ENCODE measurements at regions not wholly inside any gene's neighbourhood (a gene's known extent, or its start where the extent isn't known, plus 50 kb on each side); places are given as distances from the start of the nearest gene placed in this dataset.

DNA sequence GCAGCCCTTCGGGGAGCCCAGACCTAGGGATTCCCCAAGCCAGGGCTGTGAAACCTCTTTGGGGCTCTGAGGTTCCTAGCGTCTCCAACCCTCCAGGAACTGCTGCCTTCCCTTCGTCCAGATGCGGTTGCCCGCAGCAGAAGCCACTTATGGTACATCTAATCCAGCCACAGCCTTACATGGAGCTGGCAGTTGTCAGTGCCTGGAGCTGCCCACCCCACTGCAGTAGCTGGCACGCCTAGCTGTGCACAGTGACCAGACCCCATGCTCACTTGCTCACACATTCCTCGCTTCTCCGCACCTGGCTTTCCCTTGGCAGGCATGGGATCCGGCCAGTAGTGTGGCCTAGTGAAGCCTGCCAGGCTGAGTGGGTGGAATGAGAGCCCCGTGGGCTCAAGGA is 547.6 kb downstream of the TBC1D32 start:
- DNase-seq (ENCODE audit: low spot score) (no peak), ATAC-seq (no peak)
- peaks cover 4% of the 10 kb centered on the region for H3K27me3 Mint-ChIP-seq (ENCODE audit: insufficient read depth, low read depth, poor library complexity)
- H3K27ac ChIP-seq (ENCODE audit: low read depth): no peak overlapping the region
- no peaks in the 10 kb centered on the region for H3K36me3 Mint-ChIP-seq (ENCODE audit: low read depth)
- no peaks in the 10 kb centered on the region for H3K27me3 ChIP-seq (ENCODE audit: insufficient read depth)
- H3K4me1 ChIP-seq (ENCODE audit: insufficient read depth): no peaks in the 10 kb centered on the region
- no peak overlapping the region for H3K4me2 ChIP-seq
- H3K79me2 ChIP-seq (replicated peaks; ENCODE audit: insufficient read depth): no peaks in the 10 kb centered on the region
- H3K27ac Mint-ChIP-seq: no peak overlapping the region
- no peaks in the 10 kb centered on the region for H3K9me2 ChIP-seq (ENCODE audit: insufficient read depth)
- no peaks in the 10 kb centered on the region for H3K36me3 ChIP-seq (ENCODE audit: insufficient read depth)
- no peak overlapping the region for H3K4me3 ChIP-seq
- H2AFZ ChIP-seq: no peak overlapping the region
- no peaks in the 10 kb centered on the region for H3F3A ChIP-seq (replicated peaks; ENCODE audit: low read depth)
- no peak overlapping the region for H3K4me3 Mint-ChIP-seq
- TF ChIP-seq, protein P1, sequence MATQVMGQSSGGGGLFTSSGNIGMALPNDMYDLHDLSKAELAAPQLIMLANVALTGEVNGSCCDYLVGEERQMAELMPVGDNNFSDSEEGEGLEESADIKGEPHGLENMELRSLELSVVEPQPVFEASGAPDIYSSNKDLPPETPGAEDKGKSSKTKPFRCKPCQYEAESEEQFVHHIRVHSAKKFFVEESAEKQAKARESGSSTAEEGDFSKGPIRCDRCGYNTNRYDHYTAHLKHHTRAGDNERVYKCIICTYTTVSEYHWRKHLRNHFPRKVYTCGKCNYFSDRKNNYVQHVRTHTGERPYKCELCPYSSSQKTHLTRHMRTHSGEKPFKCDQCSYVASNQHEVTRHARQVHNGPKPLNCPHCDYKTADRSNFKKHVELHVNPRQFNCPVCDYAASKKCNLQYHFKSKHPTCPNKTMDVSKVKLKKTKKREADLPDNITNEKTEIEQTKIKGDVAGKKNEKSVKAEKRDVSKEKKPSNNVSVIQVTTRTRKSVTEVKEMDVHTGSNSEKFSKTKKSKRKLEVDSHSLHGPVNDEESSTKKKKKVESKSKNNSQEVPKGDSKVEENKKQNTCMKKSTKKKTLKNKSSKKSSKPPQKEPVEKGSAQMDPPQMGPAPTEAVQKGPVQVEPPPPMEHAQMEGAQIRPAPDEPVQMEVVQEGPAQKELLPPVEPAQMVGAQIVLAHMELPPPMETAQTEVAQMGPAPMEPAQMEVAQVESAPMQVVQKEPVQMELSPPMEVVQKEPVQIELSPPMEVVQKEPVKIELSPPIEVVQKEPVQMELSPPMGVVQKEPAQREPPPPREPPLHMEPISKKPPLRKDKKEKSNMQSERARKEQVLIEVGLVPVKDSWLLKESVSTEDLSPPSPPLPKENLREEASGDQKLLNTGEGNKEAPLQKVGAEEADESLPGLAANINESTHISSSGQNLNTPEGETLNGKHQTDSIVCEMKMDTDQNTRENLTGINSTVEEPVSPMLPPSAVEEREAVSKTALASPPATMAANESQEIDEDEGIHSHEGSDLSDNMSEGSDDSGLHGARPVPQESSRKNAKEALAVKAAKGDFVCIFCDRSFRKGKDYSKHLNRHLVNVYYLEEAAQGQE (IDR thresholded peaks at IDR 0.05; ENCODE audit: unreplicated experiment): no peak
- no peak for TF ChIP-seq EZH2phosphoT487 (IDR thresholded peaks at IDR 0.05; ENCODE audit: unreplicated experiment)
- peaks cover 3% of the 10 kb centered on the region; the same call in 2 of the 3 replicates for H3K9me3 Mint-ChIP-seq
- no peaks in the 10 kb centered on the region for H3K4me1 Mint-ChIP-seq
- no peaks in the 10 kb centered on the region for H4K20me1 ChIP-seq (replicated peaks; ENCODE audit: insufficient read depth)

DNA sequence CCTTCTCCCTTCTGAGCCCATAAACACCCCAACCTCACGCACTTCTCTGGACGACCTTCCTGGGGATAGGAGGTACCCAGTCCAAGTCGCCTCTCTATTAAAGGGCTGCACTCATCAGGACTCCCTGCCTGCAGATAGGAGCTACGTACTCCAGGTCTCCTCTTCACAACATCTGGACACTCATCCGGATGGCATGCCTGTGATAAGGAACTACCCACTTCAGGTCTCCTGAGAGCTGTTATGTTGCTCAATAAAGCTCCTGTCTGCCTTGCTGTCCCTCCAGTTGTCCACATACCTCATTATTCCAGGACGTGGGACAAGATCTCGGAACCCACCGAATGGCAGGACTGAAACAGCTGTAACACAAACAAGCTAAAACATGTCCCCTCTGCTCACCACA is 548.0 kb downstream of the TBC1D32 start:
- DNase-seq (ENCODE audit: low spot score): no peak
- Histone ChIP-seq H3K4me3 (no peak overlapping the region), H3K4me2 (no peak overlapping the region), H3K27ac (ENCODE audit: low read depth) (no peak overlapping the region), H3K27me3 (ENCODE audit: insufficient read depth) (no peaks in the 10 kb centered on the region), H2AFZ (no peak overlapping the region), H4K20me1 (replicated peaks; ENCODE audit: insufficient read depth) (no peaks in the 10 kb centered on the region), H3K79me2 (replicated peaks; ENCODE audit: insufficient read depth) (no peaks in the 10 kb centered on the region), H3K4me1 (ENCODE audit: insufficient read depth) (no peaks in the 10 kb centered on the region), H3K9me2 (ENCODE audit: insufficient read depth) (no peaks in the 10 kb centered on the region), H3K36me3 (ENCODE audit: insufficient read depth) (no peaks in the 10 kb centered on the region), H3F3A (replicated peaks; ENCODE audit: low read depth) (no peaks in the 10 kb centered on the region)
- Mint-ChIP-seq H3K9me3 (peaks cover 3% of the 10 kb centered on the region; the same call in 2 of the 3 replicates), H3K4me1 (no peaks in the 10 kb centered on the region), H3K4me3 (no peak overlapping the region), H3K27ac (no peak overlapping the region), H3K36me3 (ENCODE audit: low read depth) (no peaks in the 10 kb centered on the region), H3K27me3 (ENCODE audit: insufficient read depth, low read depth, poor library complexity) (peaks cover 4% of the 10 kb centered on the region)
- ATAC-seq: no peak
- no peak for TF ChIP-seq JUNB (IDR thresholded peaks at IDR 0.05; ENCODE audit: unreplicated experiment)
- TF ChIP-seq EZH2 (IDR thresholded peaks at IDR 0.05; ENCODE audit: low read depth, unreplicated experiment): no peak
- TF ChIP-seq, protein P2, sequence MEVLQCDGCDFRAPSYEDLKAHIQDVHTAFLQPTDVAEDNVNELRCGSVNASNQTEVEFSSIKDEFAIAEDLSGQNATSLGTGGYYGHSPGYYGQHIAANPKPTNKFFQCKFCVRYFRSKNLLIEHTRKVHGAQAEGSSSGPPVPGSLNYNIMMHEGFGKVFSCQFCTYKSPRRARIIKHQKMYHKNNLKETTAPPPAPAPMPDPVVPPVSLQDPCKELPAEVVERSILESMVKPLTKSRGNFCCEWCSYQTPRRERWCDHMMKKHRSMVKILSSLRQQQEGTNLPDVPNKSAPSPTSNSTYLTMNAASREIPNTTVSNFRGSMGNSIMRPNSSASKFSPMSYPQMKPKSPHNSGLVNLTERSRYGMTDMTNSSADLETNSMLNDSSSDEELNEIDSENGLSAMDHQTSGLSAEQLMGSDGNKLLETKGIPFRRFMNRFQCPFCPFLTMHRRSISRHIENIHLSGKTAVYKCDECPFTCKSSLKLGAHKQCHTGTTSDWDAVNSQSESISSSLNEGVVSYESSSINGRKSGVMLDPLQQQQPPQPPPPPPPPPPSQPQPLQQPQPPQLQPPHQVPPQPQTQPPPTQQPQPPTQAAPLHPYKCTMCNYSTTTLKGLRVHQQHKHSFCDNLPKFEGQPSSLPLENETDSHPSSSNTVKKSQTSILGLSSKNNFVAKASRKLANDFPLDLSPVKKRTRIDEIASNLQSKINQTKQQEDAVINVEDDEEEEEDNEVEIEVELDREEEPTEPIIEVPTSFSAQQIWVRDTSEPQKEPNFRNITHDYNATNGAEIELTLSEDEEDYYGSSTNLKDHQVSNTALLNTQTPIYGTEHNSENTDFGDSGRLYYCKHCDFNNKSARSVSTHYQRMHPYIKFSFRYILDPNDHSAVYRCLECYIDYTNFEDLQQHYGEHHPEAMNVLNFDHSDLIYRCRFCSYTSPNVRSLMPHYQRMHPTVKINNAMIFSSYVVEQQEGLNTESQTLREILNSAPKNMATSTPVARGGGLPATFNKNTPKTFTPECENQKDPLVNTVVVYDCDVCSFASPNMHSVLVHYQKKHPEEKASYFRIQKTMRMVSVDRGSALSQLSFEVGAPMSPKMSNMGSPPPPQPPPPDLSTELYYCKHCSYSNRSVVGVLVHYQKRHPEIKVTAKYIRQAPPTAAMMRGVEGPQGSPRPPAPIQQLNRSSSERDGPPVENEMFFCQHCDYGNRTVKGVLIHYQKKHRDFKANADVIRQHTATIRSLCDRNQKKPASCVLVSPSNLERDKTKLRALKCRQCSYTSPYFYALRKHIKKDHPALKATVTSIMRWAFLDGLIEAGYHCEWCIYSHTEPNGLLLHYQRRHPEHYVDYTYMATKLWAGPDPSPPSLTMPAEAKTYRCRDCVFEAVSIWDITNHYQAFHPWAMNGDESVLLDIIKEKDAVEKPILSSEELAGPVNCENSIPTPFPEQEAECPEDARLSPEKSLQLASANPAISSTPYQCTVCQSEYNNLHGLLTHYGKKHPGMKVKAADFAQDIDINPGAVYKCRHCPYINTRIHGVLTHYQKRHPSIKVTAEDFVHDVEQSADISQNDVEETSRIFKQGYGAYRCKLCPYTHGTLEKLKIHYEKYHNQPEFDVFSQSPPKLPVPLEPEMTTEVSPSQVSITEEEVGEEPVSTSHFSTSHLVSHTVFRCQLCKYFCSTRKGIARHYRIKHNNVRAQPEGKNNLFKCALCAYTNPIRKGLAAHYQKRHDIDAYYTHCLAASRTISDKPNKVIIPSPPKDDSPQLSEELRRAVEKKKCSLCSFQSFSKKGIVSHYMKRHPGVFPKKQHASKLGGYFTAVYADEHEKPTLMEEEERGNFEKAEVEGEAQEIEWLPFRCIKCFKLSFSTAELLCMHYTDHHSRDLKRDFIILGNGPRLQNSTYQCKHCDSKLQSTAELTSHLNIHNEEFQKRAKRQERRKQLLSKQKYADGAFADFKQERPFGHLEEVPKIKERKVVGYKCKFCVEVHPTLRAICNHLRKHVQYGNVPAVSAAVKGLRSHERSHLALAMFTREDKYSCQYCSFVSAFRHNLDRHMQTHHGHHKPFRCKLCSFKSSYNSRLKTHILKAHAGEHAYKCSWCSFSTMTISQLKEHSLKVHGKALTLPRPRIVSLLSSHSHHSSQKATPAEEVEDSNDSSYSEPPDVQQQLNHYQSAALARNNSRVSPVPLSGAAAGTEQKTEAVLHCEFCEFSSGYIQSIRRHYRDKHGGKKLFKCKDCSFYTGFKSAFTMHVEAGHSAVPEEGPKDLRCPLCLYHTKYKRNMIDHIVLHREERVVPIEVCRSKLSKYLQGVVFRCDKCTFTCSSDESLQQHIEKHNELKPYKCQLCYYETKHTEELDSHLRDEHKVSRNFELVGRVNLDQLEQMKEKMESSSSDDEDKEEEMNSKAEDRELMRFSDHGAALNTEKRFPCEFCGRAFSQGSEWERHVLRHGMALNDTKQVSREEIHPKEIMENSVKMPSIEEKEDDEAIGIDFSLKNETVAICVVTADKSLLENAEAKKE (CRISPR knock-in tag; IDR thresholded peaks at IDR 0.05): no peak
- TF ChIP-seq, protein P3, sequence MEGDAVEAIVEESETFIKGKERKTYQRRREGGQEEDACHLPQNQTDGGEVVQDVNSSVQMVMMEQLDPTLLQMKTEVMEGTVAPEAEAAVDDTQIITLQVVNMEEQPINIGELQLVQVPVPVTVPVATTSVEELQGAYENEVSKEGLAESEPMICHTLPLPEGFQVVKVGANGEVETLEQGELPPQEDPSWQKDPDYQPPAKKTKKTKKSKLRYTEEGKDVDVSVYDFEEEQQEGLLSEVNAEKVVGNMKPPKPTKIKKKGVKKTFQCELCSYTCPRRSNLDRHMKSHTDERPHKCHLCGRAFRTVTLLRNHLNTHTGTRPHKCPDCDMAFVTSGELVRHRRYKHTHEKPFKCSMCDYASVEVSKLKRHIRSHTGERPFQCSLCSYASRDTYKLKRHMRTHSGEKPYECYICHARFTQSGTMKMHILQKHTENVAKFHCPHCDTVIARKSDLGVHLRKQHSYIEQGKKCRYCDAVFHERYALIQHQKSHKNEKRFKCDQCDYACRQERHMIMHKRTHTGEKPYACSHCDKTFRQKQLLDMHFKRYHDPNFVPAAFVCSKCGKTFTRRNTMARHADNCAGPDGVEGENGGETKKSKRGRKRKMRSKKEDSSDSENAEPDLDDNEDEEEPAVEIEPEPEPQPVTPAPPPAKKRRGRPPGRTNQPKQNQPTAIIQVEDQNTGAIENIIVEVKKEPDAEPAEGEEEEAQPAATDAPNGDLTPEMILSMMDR (conservative IDR thresholded peaks at IDR 0.05; ENCODE audit: low read depth in 2 of 2): no peak
- TF ChIP-seq, protein P1 (IDR thresholded peaks at IDR 0.05; ENCODE audit: unreplicated experiment): no peak
